ENCODE measurements at regions not wholly inside any gene's neighbourhood (a gene's known extent, or its start where the extent isn't known, plus 50 kb on each side); places are given as distances from the start of the nearest gene placed in this dataset.

GRCh38 chr2:181394741-181395437 is 62.3 kb upstream of the ITGA4 start:
- no peak for DNase-seq
- Histone ChIP-seq H3K4me3 (no peak overlapping the region), H3K9me3 (ENCODE audit: low read depth) (no peaks in the 10 kb centered on the region), H3F3A (ENCODE audit: insufficient read depth) (no peaks in the 10 kb centered on the region), H3K9me2 (ENCODE audit: insufficient read depth) (no peaks in the 10 kb centered on the region), H4K20me1 (ENCODE audit: insufficient read depth) (no peaks in the 10 kb centered on the region), H3K4me1 (ENCODE audit: insufficient read depth) (peaks cover 4% of the 10 kb centered on the region; the same call in 1 of the 2 replicates), H3K36me3 (ENCODE audit: low read depth) (no peaks in the 10 kb centered on the region), H3K9ac (no peak overlapping the region), H2AFZ (no peak overlapping the region), H3K27ac (no peak overlapping the region), H3K79me2 (ENCODE audit: insufficient read depth) (no peaks in the 10 kb centered on the region), H3K4me2 (ENCODE audit: unreplicated experiment) (no peak overlapping the region), H3K27me3 (replicated peaks; ENCODE audit: insufficient read depth) (no peaks in the 10 kb centered on the region)
- 93 to 95% methylated on average over 4 of the region's 4 CpGs for WGBS, 2 experiments (ENCODE audit: low coverage in 1 of 2, low lambda C conversion rate in 2 of 2, missing lambda C conversion rate in 2 of 2)
- in situ Hi-C loops (cut with MboI), result no loop called here
- no peak for TF ChIP-seq EZH2phosphoT487 (IDR thresholded peaks at IDR 0.05; ENCODE audit: insufficient read depth, low read depth)

GRCh38 chr2:181395851-181396250 is 61.3 kb upstream of the ITGA4 start:
- Histone ChIP-seq H3K27ac (no peak overlapping the region), H3K27me3 (replicated peaks; ENCODE audit: insufficient read depth) (no peaks in the 10 kb centered on the region), H3K9ac (no peak overlapping the region), H3K9me3 (ENCODE audit: low read depth) (no peaks in the 10 kb centered on the region), H2AFZ (no peak overlapping the region), H3K4me1 (ENCODE audit: insufficient read depth) (peaks cover 4% of the 10 kb centered on the region; the same call in 1 of the 2 replicates), H3K9me2 (ENCODE audit: insufficient read depth) (no peaks in the 10 kb centered on the region), H4K20me1 (ENCODE audit: insufficient read depth) (no peaks in the 10 kb centered on the region), H3K79me2 (ENCODE audit: insufficient read depth) (no peaks in the 10 kb centered on the region), H3K4me2 (ENCODE audit: unreplicated experiment) (no peak overlapping the region), H3K36me3 (ENCODE audit: low read depth) (no peaks in the 10 kb centered on the region), H3K4me3 (no peak overlapping the region), H3F3A (ENCODE audit: insufficient read depth) (no peaks in the 10 kb centered on the region)
- DNase-seq, result no peak
- 80 to 87% methylated on average over 2 of the region's 2 CpGs for WGBS, 2 experiments (ENCODE audit: low coverage in 1 of 2, low lambda C conversion rate in 2 of 2, missing lambda C conversion rate in 2 of 2)
- TF ChIP-seq EZH2phosphoT487 (IDR thresholded peaks at IDR 0.05; ENCODE audit: insufficient read depth, low read depth) (no peak), EZH2 (IDR thresholded peaks at IDR 0.05; ENCODE audit: insufficient read depth, poor library complexity, severe bottlenecking) (no peak)
- in situ Hi-C loops (cut with MboI), result no loop called here

- Histone ChIP-seq H3K36me3 (ENCODE audit: low read depth) (no peaks in the 10 kb centered on the region), H3K27ac (no peak overlapping the region), H3K4me2 (ENCODE audit: unreplicated experiment) (no peak overlapping the region), H3K4me3 (no peak overlapping the region), H3K4me1 (ENCODE audit: insufficient read depth) (peaks cover 4% of the 10 kb centered on the region; the same call in 1 of the 2 replicates), H2AFZ (no peak overlapping the region; the same call in 1 of the 2 replicates), H3K9me2 (ENCODE audit: insufficient read depth) (no peaks in the 10 kb centered on the region), H3K9me3 (ENCODE audit: low read depth) (no peaks in the 10 kb centered on the region), H3F3A (ENCODE audit: insufficient read depth) (no peaks in the 10 kb centered on the region), H4K20me1 (ENCODE audit: insufficient read depth) (no peaks in the 10 kb centered on the region), H3K9ac (no peak overlapping the region), H3K27me3 (replicated peaks; ENCODE audit: insufficient read depth) (no peaks in the 10 kb centered on the region), H3K79me2 (ENCODE audit: insufficient read depth) (no peaks in the 10 kb centered on the region)
- 42 to 47% methylated on average over 6 of the region's 6 CpGs for WGBS, 2 experiments (ENCODE audit: low coverage in 1 of 2, low lambda C conversion rate in 2 of 2, missing lambda C conversion rate in 2 of 2)
- TF ChIP-seq EZH2 (IDR thresholded peaks at IDR 0.05; ENCODE audit: insufficient read depth, poor library complexity, severe bottlenecking), result no peak
- no peak for TF ChIP-seq EZH2phosphoT487 (IDR thresholded peaks at IDR 0.05; ENCODE audit: insufficient read depth, low read depth)
- peak; percentile 14 for DNase-seq
- in situ Hi-C loops (cut with MboI), result no loop called here
Observed at GRCh38 chr2:181396256-181397123, 60.7 kb upstream of the ITGA4 start.

- 90 to 94% methylated on average over 4 of the region's 4 CpGs for WGBS, 2 experiments (ENCODE audit: low coverage in 1 of 2, low lambda C conversion rate in 2 of 2, missing lambda C conversion rate in 2 of 2)
- no peak overlapping the region for H3K4me3 ChIP-seq
- no peaks in the 10 kb centered on the region for H3K9me2 ChIP-seq (ENCODE audit: insufficient read depth)
- H3K27ac ChIP-seq, result no peak overlapping the region
- H3K9ac ChIP-seq, result no peak overlapping the region
- H3K27me3 ChIP-seq (replicated peaks; ENCODE audit: insufficient read depth), result no peaks in the 10 kb centered on the region
- no peak for TF ChIP-seq EZH2phosphoT487 (IDR thresholded peaks at IDR 0.05; ENCODE audit: insufficient read depth, low read depth)
- TF ChIP-seq EZH2 (IDR thresholded peaks at IDR 0.05; ENCODE audit: insufficient read depth, poor library complexity, severe bottlenecking), result no peak
- H3K4me1 ChIP-seq (ENCODE audit: insufficient read depth), result peaks cover 4% of the 10 kb centered on the region; the same call in 1 of the 2 replicates
- in situ Hi-C loops (cut with MboI), result no loop called here
- no peaks in the 10 kb centered on the region for H3K36me3 ChIP-seq (ENCODE audit: low read depth)
- H4K20me1 ChIP-seq (ENCODE audit: insufficient read depth), result no peaks in the 10 kb centered on the region
- H3F3A ChIP-seq (ENCODE audit: insufficient read depth), result no peaks in the 10 kb centered on the region
- H3K9me3 ChIP-seq (ENCODE audit: low read depth), result no peaks in the 10 kb centered on the region
- no peak overlapping the region for H3K4me2 ChIP-seq (ENCODE audit: unreplicated experiment)
- H3K79me2 ChIP-seq (ENCODE audit: insufficient read depth), result no peaks in the 10 kb centered on the region
- no peak for DNase-seq
- no peak overlapping the region for H2AFZ ChIP-seq
Observed at GRCh38 chr2:181397331-181397730, 59.9 kb upstream of the ITGA4 start.

Data from GM23248 (cell line).